Gastrocnemius medialis (tissue), 4 donors: ENCODE measurements at regions not wholly inside any gene's neighbourhood (a gene's known extent, or its start where the extent isn't known, plus 50 kb on each side); places are given as distances from the start of the nearest gene placed in this dataset.

Experiments
- ATAC-seq, 2 donors: fragments of 150-250 bp; one replicate each; pipeline ENCODE4 v1.9.1; 2016
- DNase-seq, 2 donors: peaks; one replicate each; pipeline ENCODE4 v3.0.0-alpha.2; 2019
- H3K27ac ChIP-seq, 4 donors: fragments of 200-600 bp; sonication (generic); 1 replicate in 1 of 4; 2 replicates in 3 of 4; pipeline ENCODE4 v1.5.1; 2016 to 2018; ENCODE audit warnings: mild to moderate bottlenecking in 2 of 4, moderate library complexity in 1 of 4
- H3K27me3 ChIP-seq, 3 donors: fragments of 200-600 bp; sonication (generic) in 2 of 3; 1 replicate in 1 of 3; 2 replicates in 2 of 3; pipeline versions ENCODE4 v1.5.1 to v1.6.0; 2016 to 2019; ENCODE audit warnings: mild to moderate bottlenecking in 1 of 3, moderate library complexity in 1 of 3
- H3K36me3 ChIP-seq, 2 donors: fragments of 200-600 bp; sonication (generic) in 1 of 2; one replicate each; pipeline ENCODE4 v1.5.1; 2017 to 2018
- H3K4me1 ChIP-seq, 2 donors: fragments of 200-600 bp; sonication (generic) in 1 of 2; one replicate each; pipeline ENCODE4 v1.5.1; 2016 to 2017; ENCODE audit warnings: mild to moderate bottlenecking in 2 of 2
- H3K4me3 ChIP-seq, 4 donors: fragments of 200-600 bp; sonication (generic) in 3 of 4; 1 replicate in 1 of 4; 2 replicates in 3 of 4; pipeline ENCODE4 v1.5.1; 2016 to 2019; ENCODE audit warnings: mild to moderate bottlenecking in 2 of 4
- H3K9me3 ChIP-seq, 3 donors: fragments of 200-600 bp; sonication (generic) in 2 of 3; 1 replicate in 1 of 3; 2 replicates in 2 of 3; pipeline ENCODE4 v1.5.1; 2016 to 2019
- CTCF ChIP-seq, 5 experiments: fragments of 450-650 bp in 3 of 5; fragments of 200-600 bp in 2 of 5; sonication (generic) in 2 of 5; IDR thresholded peaks in 4 of 5; conservative IDR thresholded peaks in 1 of 5; 1 replicate in 4 of 5; 2 replicates in 1 of 5; pipeline ENCODE4 v1.5.1; 2016 to 2019; ENCODE audit warnings: antibody characterized with exemption in 5 of 5, mild to moderate bottlenecking in 3 of 5, moderate library complexity in 3 of 5
- POLR2A ChIP-seq, 2 donors: fragments of 450-650 bp; IDR thresholded peaks; one replicate each; pipeline ENCODE4 v1.6.1; 2017; ENCODE audit warnings: antibody characterized with exemption in 2 of 2, mild to moderate bottlenecking in 2 of 2, moderate library complexity in 2 of 2
- in situ Hi-C, 4 donors: fragments of 200-750 bp; cut with MboI; loops; one replicate each; pipeline versions ENCODE4 v1.15.0 to v1.8.0; 2017; ENCODE audit warnings: low sequenced_read_pairs in 4 of 4
- intact Hi-C: fragments of 100-400 bp; cut with DNase I; formaldehyde crosslinking; loops from one replicate; pipeline ENCODE4 v1.15.1; 2023; ENCODE audit warnings: low total_unique reads

GRCh38 chr6:21514288-21514687 lies 79.3 kb upstream of the SOX4 start:
- ATAC-seq, result no peak
- no peaks in the 10 kb centered on the region for H3K36me3 ChIP-seq
- H3K27me3 ChIP-seq, result no peaks in the 10 kb centered on the region
- in situ Hi-C loops, result no loop called here
- H3K27ac ChIP-seq, result no peak overlapping the region
- intact Hi-C loops, result no loop called here
- no peak for DNase-seq
- TF ChIP-seq POLR2A (IDR thresholded peaks at IDR 0.05) (no peak), CTCF (IDR thresholded peaks at IDR 0.05 in 4 of 5, conservative IDR thresholded peaks at IDR 0.05 in 1 of 5) (no peak)
- no peaks in the 10 kb centered on the region for H3K9me3 ChIP-seq
- no peaks in the 10 kb centered on the region for H3K4me1 ChIP-seq
- H3K4me3 ChIP-seq, result no peak overlapping the region

- in situ Hi-C loops, result no loop called here
- no peaks in the 10 kb centered on the region for H3K4me1 ChIP-seq
- DNase-seq, result no peak
- H3K9me3 ChIP-seq, result no peaks in the 10 kb centered on the region
- no peaks in the 10 kb centered on the region for H3K27me3 ChIP-seq
- H3K36me3 ChIP-seq, result no peaks in the 10 kb centered on the region
- intact Hi-C loops, result no loop called here
- ATAC-seq, result no peak
- H3K4me3 ChIP-seq, result no peak overlapping the region
- no peak for TF ChIP-seq POLR2A (IDR thresholded peaks at IDR 0.05)
- TF ChIP-seq CTCF (IDR thresholded peaks at IDR 0.05 in 4 of 5, conservative IDR thresholded peaks at IDR 0.05 in 1 of 5), result no peak
- no peak overlapping the region for H3K27ac ChIP-seq
These were observed 75.2 kb upstream of the SOX4 start for GRCh38 chr6:21518317-21518716.

- Histone ChIP-seq H3K36me3 (no peaks in the 10 kb centered on the region), H3K9me3 (no peaks in the 10 kb centered on the region), H3K4me1 (no peaks in the 10 kb centered on the region), H3K27me3 (no peaks in the 10 kb centered on the region), H3K4me3 (no peak overlapping the region), H3K27ac (no peak overlapping the region)
- ATAC-seq (no peak), DNase-seq (no peak)
- intact Hi-C loops (loop anchor here (5.0 kb wide), 1 partner anchor 68 kb away; no protein-coding TSS in a partner anchor), in situ Hi-C loops (no loop called here)
- TF ChIP-seq POLR2A (IDR thresholded peaks at IDR 0.05), result no peak
- TF ChIP-seq CTCF (IDR thresholded peaks at IDR 0.05 in 4 of 5, conservative IDR thresholded peaks at IDR 0.05 in 1 of 5), result no peak
These were observed 73.9 kb upstream of the SOX4 start for GRCh38 chr6:21519642-21520041.

- Histone ChIP-seq H3K27ac (no peak overlapping the region), H3K27me3 (no peaks in the 10 kb centered on the region), H3K9me3 (no peaks in the 10 kb centered on the region), H3K36me3 (no peaks in the 10 kb centered on the region), H3K4me1 (no peaks in the 10 kb centered on the region), H3K4me3 (no peak overlapping the region)
- ATAC-seq (no peak), DNase-seq (no peak)
- TF ChIP-seq CTCF (IDR thresholded peaks at IDR 0.05 in 4 of 5, conservative IDR thresholded peaks at IDR 0.05 in 1 of 5) (no peak), POLR2A (IDR thresholded peaks at IDR 0.05) (no peak)
- in situ Hi-C loops, result no loop called here
- intact Hi-C loops, result loop anchor here (5.0 kb wide), 1 partner anchor 66 kb away; no protein-coding TSS in a partner anchor
These were observed 72.3 kb upstream of the SOX4 start for GRCh38 chr6:21521276-21521675.

- H3K9me3 ChIP-seq, result no peaks in the 10 kb centered on the region
- H3K4me1 ChIP-seq, result no peaks in the 10 kb centered on the region
- intact Hi-C loops (loop anchor here (5.0 kb wide), 1 partner anchor 65 kb away; no protein-coding TSS in a partner anchor), in situ Hi-C loops (no loop called here)
- no peaks in the 10 kb centered on the region for H3K36me3 ChIP-seq
- no peak for DNase-seq
- H3K27me3 ChIP-seq, result no peaks in the 10 kb centered on the region
- ATAC-seq, result no peak
- no peak for TF ChIP-seq CTCF (IDR thresholded peaks at IDR 0.05 in 4 of 5, conservative IDR thresholded peaks at IDR 0.05 in 1 of 5)
- TF ChIP-seq POLR2A (IDR thresholded peaks at IDR 0.05), result no peak
- H3K4me3 ChIP-seq, result no peak overlapping the region
- no peak overlapping the region for H3K27ac ChIP-seq
These were observed 71.3 kb upstream of the SOX4 start for GRCh38 chr6:21522143-21522747.
